Epithelial cell of esophagus (primary cell): ENCODE measurements at regions not wholly inside any gene's neighbourhood (a gene's known extent, or its start where the extent isn't known, plus 50 kb on each side); places are given as distances from the start of the nearest gene placed in this dataset.

Source experiments
- DNase-seq: peaks from one replicate; pipeline ENCODE4 v3.0.0; 2010; ENCODE audit warnings: low read depth
- H3K4me3 ChIP-seq: 2 replicates; pipeline ENCODE4 v1.5.1; 2011; ENCODE audit warnings: mild to moderate bottlenecking, low read length, control low read depth
- CTCF ChIP-seq: IDR thresholded peaks from 2 replicates; pipeline ENCODE4 v1.5.1; 2011; ENCODE audit warnings: low read depth, mild to moderate bottlenecking, low read length, control low read depth, inconsistent platforms; ENCODE audit not compliant: insufficient read depth; ENCODE audit errors: missing control alignments

- TF ChIP-seq CTCF: no peak
- H3K4me3 ChIP-seq: no peak overlapping the region
These were observed 107.8 kb downstream of the NUDT12 start for GRCh38 chr5:103454770-103455169.

DNA sequence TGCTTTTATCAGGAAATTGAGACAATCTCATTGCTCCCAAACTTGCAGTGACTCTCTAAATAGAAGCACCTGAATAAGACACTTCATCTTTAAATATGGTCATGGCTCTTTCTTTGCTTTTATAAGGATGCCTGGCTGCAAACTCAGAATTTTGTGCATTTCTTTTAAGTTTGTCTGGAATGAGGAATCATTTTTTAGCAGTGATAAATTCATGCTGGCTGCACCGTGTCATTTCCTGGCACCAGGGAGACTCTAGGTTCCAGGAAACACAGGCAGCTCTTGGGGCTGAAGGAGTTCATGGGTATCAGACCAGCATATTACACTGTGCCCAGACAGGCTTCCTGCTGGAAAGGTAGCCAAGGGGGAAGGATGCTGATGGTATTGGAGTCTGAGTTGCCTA, 109.9 kb downstream of the NUDT12 start:
- no peak for DNase-seq
- no peak overlapping the region for H3K4me3 ChIP-seq
- TF ChIP-seq CTCF: no peak

More at GRCh38 chr5:103454770-103455169, 107.8 kb downstream of the NUDT12 start:
- no peak for DNase-seq

DNA sequence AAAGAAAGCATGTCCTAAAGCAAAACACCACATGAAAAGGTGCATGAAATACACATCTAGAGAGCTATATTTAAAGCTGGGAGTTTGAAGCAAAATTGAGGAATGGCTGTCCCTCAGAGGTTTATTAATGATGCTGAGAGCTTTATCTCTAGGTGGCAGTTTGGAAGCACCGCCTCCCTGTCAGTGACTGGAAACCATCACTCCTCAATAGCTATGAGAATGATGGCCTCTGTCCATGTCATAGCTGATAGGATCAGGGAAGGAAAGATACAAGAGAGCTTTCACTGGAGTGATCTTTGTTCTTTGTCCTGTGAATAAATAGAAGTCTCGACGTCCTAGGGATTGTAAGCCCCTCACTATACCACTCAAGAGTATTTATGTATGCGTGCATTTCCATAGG, 110.5 kb downstream of the NUDT12 start:
- no peak overlapping the region for H3K4me3 ChIP-seq
- DNase-seq: no peak
- TF ChIP-seq CTCF: no peak

GRCh38 chr5:103451261-103451660, 111.3 kb downstream of the NUDT12 start:
- H3K4me3 ChIP-seq: no peak overlapping the region
- no peak for TF ChIP-seq CTCF
- no peak for DNase-seq

GRCh38 chr5:103450333-103451061, 112.1 kb downstream of the NUDT12 start:
- TF ChIP-seq CTCF: no peak
- no peak overlapping the region for H3K4me3 ChIP-seq
- DNase-seq: peak; percentile 60

GRCh38 chr5:103446813-103447212, 115.8 kb downstream of the NUDT12 start:
- DNase-seq: no peak
- TF ChIP-seq CTCF: no peak
- no peak overlapping the region for H3K4me3 ChIP-seq
